Neural cell (in vitro differentiated cells): ENCODE measurements at regions not wholly inside any gene's neighbourhood (a gene's known extent, or its start where the extent isn't known, plus 50 kb on each side); places are given as distances from the start of the nearest gene placed in this dataset.

ENCODE experiments used
- H2AFZ ChIP-seq: fragments of 200-600, 300-800 bp; sonication (generic), shearing (Covaris generic); 2 replicates; pipeline ENCODE4 v1.6.0; 2014; ENCODE audit warnings: low read depth, mild to moderate bottlenecking, antibody characterized with exemption, low read length, moderate library complexity
- H3F3A ChIP-seq: fragments of 200-600 bp; shearing (Covaris generic); 2 replicates; pipeline ENCODE4 v1.6.1; 2016; ENCODE audit warnings: mild to moderate bottlenecking, moderate library complexity, mixed read lengths, antibody characterized with exemption, low read length; ENCODE audit not compliant: insufficient read depth, poor library complexity, severe bottlenecking
- H3K27ac ChIP-seq: fragments of 200-600, 300-800 bp; sonication (generic), shearing (Covaris generic); 2 replicates; pipeline ENCODE4 v1.5.1; 2014; ENCODE audit warnings: mild to moderate bottlenecking, low read length, moderate library complexity
- H3K27me3 ChIP-seq: fragments of 300-800, 200-600 bp; sonication (generic), shearing (Covaris generic); 2 replicates; pipeline ENCODE4 v1.6.0; 2014; ENCODE audit warnings: mild to moderate bottlenecking, low read depth, low read length, moderate library complexity; ENCODE audit not compliant: insufficient read depth
- H3K36me3 ChIP-seq: fragments of 300-800, 200-600 bp; sonication (generic), shearing (Covaris generic); 2 replicates; pipeline ENCODE4 v1.5.1; 2014; ENCODE audit warnings: mild to moderate bottlenecking, antibody characterized with exemption, low read length, moderate library complexity; ENCODE audit not compliant: insufficient read depth
- H3K4me2 ChIP-seq: fragments of 300-800, 200-600 bp; sonication (generic), shearing (Covaris generic); 2 replicates; pipeline ENCODE4 v1.6.0; 2014; ENCODE audit warnings: mild to moderate bottlenecking, low read length
- H3K4me3 ChIP-seq: fragments of 300-800, 200-600 bp; sonication (generic), shearing (Covaris generic); 2 replicates; pipeline ENCODE4 v1.5.1; 2014; ENCODE audit warnings: mild to moderate bottlenecking, low read length, moderate library complexity
- H3K79me2 ChIP-seq: fragments of 200-600 bp; shearing (Covaris generic); replicated peaks from 2 replicates; pipeline ENCODE4 v1.6.0; 2014; ENCODE audit warnings: mild to moderate bottlenecking, low read length, moderate library complexity; ENCODE audit not compliant: insufficient read depth
- H3K9ac ChIP-seq: fragments of 300-800, 200-600 bp; sonication (generic), shearing (Covaris generic); 2 replicates; pipeline ENCODE4 v1.6.1; 2016; ENCODE audit warnings: mild to moderate bottlenecking, low read length, mixed read lengths
- H3K9me2 ChIP-seq: fragments of 200-600 bp; shearing (Covaris generic); 2 replicates; pipeline ENCODE4 v1.6.1; 2016; ENCODE audit warnings: mild to moderate bottlenecking, low read length, mixed read lengths; ENCODE audit not compliant: insufficient read depth
- H3K9me3 ChIP-seq: fragments of 200-600, 300-800 bp; sonication (generic), shearing (Covaris generic); 2 replicates; pipeline ENCODE4 v1.6.1; 2016; ENCODE audit warnings: mild to moderate bottlenecking, mixed run types, low read length, moderate library complexity, mixed read lengths
- H4K20me1 ChIP-seq: fragments of 200-600 bp; shearing (Covaris generic); 2 replicates; pipeline ENCODE4 v1.6.1; 2016; ENCODE audit warnings: mild to moderate bottlenecking, mixed run types; ENCODE audit not compliant: insufficient read depth
- CTCF ChIP-seq: fragments of 450-650 bp; IDR thresholded peaks from 2 replicates; pipeline ENCODE4 v1.5.1; 2014; ENCODE audit warnings: antibody characterized with exemption, mild to moderate bottlenecking, moderate library complexity; ENCODE audit not compliant: poor library complexity, severe bottlenecking
- EP300 ChIP-seq: fragments of 450-650 bp; conservative IDR thresholded peaks from 2 replicates; pipeline ENCODE4 v1.6.1; 2014; ENCODE audit warnings: antibody characterized with exemption, mild to moderate bottlenecking, moderate library complexity; ENCODE audit not compliant: poor library complexity, severe bottlenecking
- EZH2 ChIP-seq: fragments of 200-600, 300-800 bp; shearing (Covaris generic), sonication (generic); IDR thresholded peaks from 2 replicates; pipeline ENCODE4 v1.6.1; 2014; ENCODE audit warnings: antibody characterized with exemption, low read length, borderline replicate concordance, mild to moderate bottlenecking; ENCODE audit not compliant: insufficient read depth, poor library complexity, severe bottlenecking
- MXI1 ChIP-seq: fragments of 450-650 bp; conservative IDR thresholded peaks from 2 replicates; pipeline ENCODE4 v1.6.1; 2014; ENCODE audit warnings: antibody characterized with exemption, mild to moderate bottlenecking; ENCODE audit not compliant: poor library complexity, severe bottlenecking
- POLR2AphosphoS5 ChIP-seq: IDR thresholded peaks from 2 replicates; pipeline ENCODE4 v1.6.1; 2012
- RAD21 ChIP-seq: fragments of 450-650 bp; conservative IDR thresholded peaks from 2 replicates; pipeline ENCODE4 v1.6.1; 2014; ENCODE audit warnings: antibody characterized with exemption, mild to moderate bottlenecking, moderate library complexity
- REST ChIP-seq: IDR thresholded peaks from 2 replicates; pipeline ENCODE4 v1.6.1; 2012; ENCODE audit warnings: borderline replicate concordance
- SMC3 ChIP-seq: fragments of 450-650 bp; conservative IDR thresholded peaks from 2 replicates; pipeline ENCODE4 v1.6.1; 2014; ENCODE audit warnings: antibody characterized with exemption, mild to moderate bottlenecking, moderate library complexity; ENCODE audit not compliant: poor library complexity
- TAF1 ChIP-seq: IDR thresholded peaks from 2 replicates; pipeline ENCODE4 v1.6.1; 2012; ENCODE audit warnings: low read depth

GRCh38 chr17:36679815-36680467 lies 78.6 kb downstream of the MRM1 start:
- no peaks in the 10 kb centered on the region for H4K20me1 ChIP-seq
- no peak overlapping the region for H3K4me2 ChIP-seq
- H3K36me3 ChIP-seq: no peaks in the 10 kb centered on the region
- H3K9me2 ChIP-seq: no peaks in the 10 kb centered on the region
- no peaks in the 10 kb centered on the region for H3K79me2 ChIP-seq
- no peaks in the 10 kb centered on the region for H3F3A ChIP-seq
- H2AFZ ChIP-seq: no peak overlapping the region
- TF ChIP-seq EZH2: no peak
- TF ChIP-seq EP300: no peak
- TF ChIP-seq RAD21: no peak
- no peak for TF ChIP-seq TAF1
- TF ChIP-seq SMC3: no peak
- no peak for TF ChIP-seq CTCF
- no peak for TF ChIP-seq REST
- no peak for TF ChIP-seq POLR2AphosphoS5
- no peak for TF ChIP-seq MXI1
- H3K9ac ChIP-seq: no peak overlapping the region
- H3K27ac ChIP-seq: no peak overlapping the region
- H3K27me3 ChIP-seq: no peaks in the 10 kb centered on the region
- H3K4me3 ChIP-seq: no peak overlapping the region
- no peaks in the 10 kb centered on the region for H3K9me3 ChIP-seq

- no peak for TF ChIP-seq RAD21
- no peak for TF ChIP-seq EZH2
- TF ChIP-seq MXI1: no peak
- TF ChIP-seq CTCF: no peak
- TF ChIP-seq TAF1: no peak
- no peak for TF ChIP-seq SMC3
- TF ChIP-seq POLR2AphosphoS5: no peak
- no peak for TF ChIP-seq EP300
- TF ChIP-seq REST: no peak
- Histone ChIP-seq H3K36me3 (no peaks in the 10 kb centered on the region), H3K9me2 (no peaks in the 10 kb centered on the region), H4K20me1 (no peaks in the 10 kb centered on the region), H3K27ac (no peak overlapping the region), H3K4me2 (no peak overlapping the region), H3F3A (no peaks in the 10 kb centered on the region), H3K79me2 (no peaks in the 10 kb centered on the region), H3K9me3 (no peaks in the 10 kb centered on the region), H3K9ac (no peak overlapping the region), H2AFZ (no peak overlapping the region), H3K4me3 (no peak overlapping the region), H3K27me3 (no peaks in the 10 kb centered on the region)
Measured at GRCh38 chr17:36680701-36681202, 79.4 kb downstream of the MRM1 start.
